ENCODE measurements at regions not wholly inside any gene's neighbourhood (a gene's known extent, or its start where the extent isn't known, plus 50 kb on each side); places are given as distances from the start of the nearest gene placed in this dataset.

DNA sequence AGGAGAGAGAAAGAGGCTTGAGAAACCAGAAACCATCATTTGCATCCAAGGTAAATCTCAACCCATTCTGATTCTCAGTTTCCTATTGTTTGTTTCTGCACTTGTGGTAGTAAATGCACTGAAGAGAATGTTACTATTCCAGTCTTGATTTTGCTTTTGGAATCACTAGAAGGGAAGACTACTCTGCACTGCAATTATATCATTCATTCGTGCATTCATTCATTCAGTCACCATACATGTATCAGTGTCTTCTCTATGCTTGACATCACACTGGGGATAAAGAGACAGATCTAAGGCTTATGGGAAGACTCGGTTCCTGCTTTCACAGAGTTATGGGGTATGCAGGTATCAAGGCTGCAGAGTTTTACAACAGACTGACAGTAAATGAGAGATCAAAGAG lies 90.3 kb upstream of the EGLN3 start:
- no peak overlapping the region for H3K4me3 ChIP-seq (replicated peaks; ENCODE audit: low read depth, low read length)
- no peak for DNase-seq (ENCODE audit: extremely low read depth, low read depth)
- TF ChIP-seq, protein P1, sequence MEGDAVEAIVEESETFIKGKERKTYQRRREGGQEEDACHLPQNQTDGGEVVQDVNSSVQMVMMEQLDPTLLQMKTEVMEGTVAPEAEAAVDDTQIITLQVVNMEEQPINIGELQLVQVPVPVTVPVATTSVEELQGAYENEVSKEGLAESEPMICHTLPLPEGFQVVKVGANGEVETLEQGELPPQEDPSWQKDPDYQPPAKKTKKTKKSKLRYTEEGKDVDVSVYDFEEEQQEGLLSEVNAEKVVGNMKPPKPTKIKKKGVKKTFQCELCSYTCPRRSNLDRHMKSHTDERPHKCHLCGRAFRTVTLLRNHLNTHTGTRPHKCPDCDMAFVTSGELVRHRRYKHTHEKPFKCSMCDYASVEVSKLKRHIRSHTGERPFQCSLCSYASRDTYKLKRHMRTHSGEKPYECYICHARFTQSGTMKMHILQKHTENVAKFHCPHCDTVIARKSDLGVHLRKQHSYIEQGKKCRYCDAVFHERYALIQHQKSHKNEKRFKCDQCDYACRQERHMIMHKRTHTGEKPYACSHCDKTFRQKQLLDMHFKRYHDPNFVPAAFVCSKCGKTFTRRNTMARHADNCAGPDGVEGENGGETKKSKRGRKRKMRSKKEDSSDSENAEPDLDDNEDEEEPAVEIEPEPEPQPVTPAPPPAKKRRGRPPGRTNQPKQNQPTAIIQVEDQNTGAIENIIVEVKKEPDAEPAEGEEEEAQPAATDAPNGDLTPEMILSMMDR (IDR thresholded peaks at IDR 0.05; ENCODE audit: low read depth, low read length, missing control alignments) = no peak

- H3K4me3 ChIP-seq (replicated peaks; ENCODE audit: low read depth, low read length) = no peak overlapping the region
- TF ChIP-seq, protein P1 (IDR thresholded peaks at IDR 0.05; ENCODE audit: low read depth, low read length, missing control alignments) = no peak
- no peak for DNase-seq (ENCODE audit: extremely low read depth, low read depth)
These were observed 89.9 kb upstream of the EGLN3 start for GRCh38 chr14:34040766-34041165.

- TF ChIP-seq, protein P1 (IDR thresholded peaks at IDR 0.05; ENCODE audit: low read depth, low read length, missing control alignments) = no peak
- no peak for DNase-seq (ENCODE audit: extremely low read depth, low read depth)
- H3K4me3 ChIP-seq (replicated peaks; ENCODE audit: low read depth, low read length) = no peak overlapping the region
These were observed 88.7 kb upstream of the EGLN3 start for GRCh38 chr14:34039428-34040047.

GRCh38 chr14:34038358-34039057 lies 87.6 kb upstream of the EGLN3 start:
- no peak for DNase-seq (ENCODE audit: extremely low read depth, low read depth)
- TF ChIP-seq, protein P1 (IDR thresholded peaks at IDR 0.05; ENCODE audit: low read depth, low read length, missing control alignments) = no peak
- no peak overlapping the region for H3K4me3 ChIP-seq (replicated peaks; ENCODE audit: low read depth, low read length)

GRCh38 chr14:34036319-34036766 lies 85.5 kb upstream of the EGLN3 start:
- TF ChIP-seq, protein P1 (IDR thresholded peaks at IDR 0.05; ENCODE audit: low read depth, low read length, missing control alignments) = no peak
- no peak overlapping the region for H3K4me3 ChIP-seq (replicated peaks; ENCODE audit: low read depth, low read length)
- no peak for DNase-seq (ENCODE audit: extremely low read depth, low read depth)

DNA sequence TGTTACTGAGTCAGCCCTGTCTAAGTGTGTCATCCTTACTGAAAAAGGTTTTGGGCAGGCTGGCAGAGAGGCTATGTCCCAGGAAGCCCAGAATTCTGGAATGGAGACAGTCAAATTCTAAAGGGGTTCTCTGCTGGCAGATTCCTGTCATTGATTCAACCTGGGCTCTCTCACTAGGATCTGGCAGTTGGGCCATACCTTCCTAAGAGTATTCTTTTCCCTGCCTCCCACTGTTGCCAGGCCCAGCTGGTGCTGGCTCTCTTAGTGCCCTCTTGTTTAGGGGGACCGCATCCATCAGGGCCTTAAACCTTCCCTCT lies 85.0 kb upstream of the EGLN3 start:
- DNase-seq (ENCODE audit: extremely low read depth, low read depth) = no peak
- H3K4me3 ChIP-seq (replicated peaks; ENCODE audit: low read depth, low read length) = no peak overlapping the region
- TF ChIP-seq, protein P1 (IDR thresholded peaks at IDR 0.05; ENCODE audit: low read depth, low read length, missing control alignments) = no peak
